IMR-90 (cell line): ENCODE measurements at regions not wholly inside any gene's neighbourhood (a gene's known extent, or its start where the extent isn't known, plus 50 kb on each side); places are given as distances from the start of the nearest gene placed in this dataset.

Source experiments
- ATAC-seq: fragments of 200-7000 bp; cut with Tn5 transposase; 2 replicates; pipeline ENCODE4 v1.9.1; 2020; ENCODE audit warnings: low read depth, mild to moderate bottlenecking, moderate library complexity
- BruUV-seq: library from RNA; stranded (reverse); fragments of 400-500 nt; replicated peaks from 2 replicates; lab custom pipeline; 2021; lab: Mats Ljungman, UMichigan
- CTCF ChIA-PET: fragments of 300-600 bp; formaldehyde crosslinking; extraction: SDS; loops from one replicate; lab custom pipeline; 2021; ENCODE audit warnings: antibody characterized with exemption; lab: Yijun Ruan, JAX
- POLR2A ChIA-PET: fragments of 300-600 bp; sonication (Branson Sonifier 250); formaldehyde crosslinking; loops from one replicate; lab custom pipeline; 2022; ENCODE audit warnings: antibody characterized with exemption; ENCODE audit not compliant: unreplicated experiment; lab: Charles Lee
- DNase-seq: peaks from one replicate; pipeline ENCODE4 v3.0.0; 2013
- H2AFZ ChIP-seq: replicated peaks from 2 replicates; pipeline ENCODE3; 2013; ENCODE audit warnings: low read length, mild to moderate bottlenecking; ENCODE audit not compliant: poor library complexity
- H2AK5ac ChIP-seq: 2 replicates; pipeline ENCODE4 v1.6.1; 2013; ENCODE audit warnings: low read depth, low read length, inconsistent platforms
- H2AK9ac ChIP-seq: replicated peaks from 2 replicates; pipeline ENCODE3; 2013; ENCODE audit warnings: mild to moderate bottlenecking, low read depth, low read length, moderate library complexity; ENCODE audit not compliant: poor library complexity
- H2BK120ac ChIP-seq: 2 replicates; pipeline ENCODE4 v1.6.1; 2013; ENCODE audit warnings: low read depth, low read length, inconsistent platforms
- H2BK15ac ChIP-seq: 3 replicates; pipeline ENCODE4 v1.6.1; 2013; ENCODE audit warnings: low read depth, low read length, inconsistent platforms
- H2BK20ac ChIP-seq: 2 replicates; pipeline ENCODE4 v1.6.1; 2013; ENCODE audit warnings: low read depth, mild to moderate bottlenecking, inconsistent platforms, low read length, moderate library complexity
- H2BK5ac ChIP-seq: 2 replicates; pipeline ENCODE4 v1.6.1; 2013; ENCODE audit warnings: mild to moderate bottlenecking, low read depth, low read length, inconsistent platforms; ENCODE audit not compliant: poor library complexity, severe bottlenecking
- H3K14ac ChIP-seq: replicated peaks from 2 replicates; pipeline ENCODE4 v1.6.1; 2013; ENCODE audit warnings: low read depth, low read length, inconsistent platforms
- H3K18ac ChIP-seq: 2 replicates; pipeline ENCODE4 v1.6.1; 2013; ENCODE audit warnings: low read depth, low read length, control low read depth
- H3K23ac ChIP-seq: 2 replicates; pipeline ENCODE4 v1.6.1; 2013; ENCODE audit warnings: low read depth, low read length, inconsistent platforms
- H3K27ac ChIP-seq: 2 replicates; pipeline ENCODE4 v1.5.1; 2013; ENCODE audit warnings: mild to moderate bottlenecking, control low read depth, low read length; ENCODE audit not compliant: insufficient read depth
- H3K27me3 ChIP-seq: 2 replicates; pipeline ENCODE4 v1.6.1; 2013; ENCODE audit warnings: low read length; ENCODE audit not compliant: control insufficient read depth, insufficient read depth
- H3K36me3 ChIP-seq: 2 replicates; pipeline ENCODE4 v1.6.1; 2013; ENCODE audit warnings: low read length, mixed read lengths; ENCODE audit not compliant: control insufficient read depth, insufficient read depth
- H3K4ac ChIP-seq: 2 replicates; pipeline ENCODE4 v1.6.1; 2013; ENCODE audit warnings: low read depth, low read length, inconsistent platforms
- H3K4me1 ChIP-seq: 2 replicates; pipeline ENCODE4 v1.6.1; 2013; ENCODE audit warnings: low read length, mixed read lengths; ENCODE audit not compliant: control insufficient read depth, insufficient read depth
- H3K4me2 ChIP-seq: 2 replicates; pipeline ENCODE4 v1.6.1; 2013; ENCODE audit warnings: low read depth, mild to moderate bottlenecking, control low read depth, low read length, moderate library complexity
- H3K4me3 ChIP-seq: 2 replicates; pipeline ENCODE4 v1.5.1; 2013; ENCODE audit warnings: low read depth, mild to moderate bottlenecking, control low read depth, low read length, moderate library complexity; ENCODE audit not compliant: insufficient read depth
- H3K56ac ChIP-seq: 2 replicates; pipeline ENCODE4 v1.6.1; 2013; ENCODE audit warnings: low read length, inconsistent platforms; ENCODE audit not compliant: insufficient read depth; ENCODE audit errors: extremely low read depth
- H3K79me1 ChIP-seq, 2 experiments: 2 replicates each; pipeline ENCODE4 v1.6.1; 2013; ENCODE audit warnings: low read length in 2 of 2, inconsistent platforms in 1 of 2, low read depth in 1 of 2
- H3K9ac ChIP-seq: 2 replicates; pipeline ENCODE4 v1.6.1; 2013; ENCODE audit warnings: low read depth, low read length, control low read depth
- H3K9me1 ChIP-seq: 2 replicates; pipeline ENCODE4 v1.6.1; 2013; ENCODE audit warnings: low read length, inconsistent platforms; ENCODE audit not compliant: insufficient read depth
- H3K9me3 ChIP-seq: 2 replicates; pipeline ENCODE4 v1.6.1; 2013; ENCODE audit warnings: low read length; ENCODE audit not compliant: control insufficient read depth, insufficient read depth
- H4K20me1 ChIP-seq: 2 replicates; pipeline ENCODE4 v1.6.1; 2013; ENCODE audit warnings: low read length, inconsistent platforms; ENCODE audit not compliant: insufficient read depth
- H4K5ac ChIP-seq: 2 replicates; pipeline ENCODE4 v1.6.1; 2013; ENCODE audit warnings: mild to moderate bottlenecking, low read depth, low read length, control low read depth
- H4K8ac ChIP-seq, 2 experiments: 2 replicates each; pipeline ENCODE4 v1.6.1; 2013; ENCODE audit warnings: low read depth in 2 of 2, low read length in 2 of 2, control low read depth in 1 of 2, inconsistent platforms in 1 of 2
- H4K91ac ChIP-seq: 2 replicates; pipeline ENCODE4 v1.6.1; 2013; ENCODE audit warnings: low read depth, low read length, inconsistent platforms; ENCODE audit not compliant: insufficient read depth
- BHLHE40 ChIP-seq: fragments of 150-350 bp; IDR thresholded peaks from 2 replicates; pipeline ENCODE4 v1.6.1; 2016; ENCODE audit warnings: mild to moderate bottlenecking, low read depth, low read length
- CEBPB ChIP-seq: IDR thresholded peaks from 2 replicates; pipeline ENCODE4 v1.6.1; 2012; ENCODE audit warnings: low read depth, low read length, improper control_type of control experiment
- CHD1 ChIP-seq: IDR thresholded peaks from 2 replicates; pipeline ENCODE4 v1.6.1; 2012; ENCODE audit warnings: low read depth, low read length, improper control_type of control experiment
- FOS ChIP-seq: fragments of 150-350 bp; IDR thresholded peaks from 2 replicates; pipeline ENCODE4 v1.6.1; 2016; ENCODE audit warnings: low read depth, low read length
- MAFK ChIP-seq: IDR thresholded peaks from 2 replicates; pipeline ENCODE4 v1.6.1; 2012; ENCODE audit warnings: low read depth, low read length, improper control_type of control experiment
- MAZ ChIP-seq: IDR thresholded peaks from 2 replicates; pipeline ENCODE4 v1.6.1; 2012; ENCODE audit warnings: low read depth, mild to moderate bottlenecking, low read length, improper control_type of control experiment, moderate library complexity, borderline replicate concordance
- MXI1 ChIP-seq: IDR thresholded peaks from 2 replicates; pipeline ENCODE4 v1.6.1; 2012; ENCODE audit warnings: low read depth, mild to moderate bottlenecking, low read length, moderate library complexity, borderline replicate concordance
- NFE2L2 ChIP-seq: fragments of 150-350 bp; IDR thresholded peaks from 2 replicates; pipeline ENCODE4 v1.6.1; 2016; ENCODE audit warnings: low read depth, mild to moderate bottlenecking, low read length
- POLR2A ChIP-seq: IDR thresholded peaks from 2 replicates; pipeline ENCODE4 v1.6.1; 2012; ENCODE audit warnings: mild to moderate bottlenecking, low read depth, low read length
- RAD21 ChIP-seq: IDR thresholded peaks from 2 replicates; pipeline ENCODE4 v1.6.1; 2012; ENCODE audit warnings: low read length, improper control_type of control experiment
- RCOR1 ChIP-seq: IDR thresholded peaks from 2 replicates; pipeline ENCODE4 v1.6.1; 2012; ENCODE audit warnings: mild to moderate bottlenecking, low read length, improper control_type of control experiment; ENCODE audit not compliant: insufficient replicate concordance
- RFX5 ChIP-seq: IDR thresholded peaks from 2 replicates; pipeline ENCODE4 v1.8.0; 2012; ENCODE audit warnings: low read depth, mild to moderate bottlenecking, low read length, moderate library complexity
- SMC3 ChIP-seq: fragments of 150-350 bp; IDR thresholded peaks from 2 replicates; pipeline ENCODE4 v1.6.1; 2016; ENCODE audit warnings: low read depth, mild to moderate bottlenecking, antibody characterized with exemption, low read length, moderate library complexity
- WGBS, 2 experiments: methylation state at CpG; one replicate each; pipeline versions ENCODE4 v1.1.5 to v1.1.7; 2013; ENCODE audit warnings: missing lambda C conversion rate in 2 of 2; ENCODE audit not compliant: insufficient read length in 1 of 2; ENCODE audit errors: extremely low coverage in 2 of 2; 5-methylcytosine and 5-hydroxymethylcytosine counted together
- dilution Hi-C: fragments of 300-500 bp; cut with HindIII; formaldehyde crosslinking; loops from one replicate; pipeline ENCODE4 v1.14.3; 2018; ENCODE audit warnings: low sequenced_read_pairs; ENCODE audit not compliant: unreplicated experiment
- in situ Hi-C: fragments of 300-500 bp; cut with MboI; formaldehyde crosslinking; loops from 3 replicates; pipeline ENCODE4 v1.14.3; 2019; ENCODE audit warnings: low sequenced_read_pairs, inconsistent platforms, mixed read lengths
- intact Hi-C: fragments of 100-400 bp; cut with micrococcal nuclease; formaldehyde crosslinking; loops from 2 replicates; pipeline ENCODE4 v1.10.0; 2022
- TF ChIP-seq, protein P1 (sequence below): fragments of 150-350 bp; IDR thresholded peaks from 2 replicates; pipeline ENCODE4 v1.6.1; 2016; ENCODE audit warnings: low read depth, mild to moderate bottlenecking, low read length, moderate library complexity, borderline replicate concordance
- TF ChIP-seq, protein P2 (sequence below): conservative IDR thresholded peaks from 2 replicates; pipeline ENCODE4 v1.5.1; 2012; ENCODE audit warnings: mild to moderate bottlenecking, low read depth, low read length, improper control_type of control experiment
- TF ChIP-seq, protein P3 (sequence below): fragments of 150-350 bp; IDR thresholded peaks from 2 replicates; pipeline ENCODE4 v1.6.1; 2017; ENCODE audit warnings: mild to moderate bottlenecking, antibody characterized with exemption, low read length, low read depth

DNA sequence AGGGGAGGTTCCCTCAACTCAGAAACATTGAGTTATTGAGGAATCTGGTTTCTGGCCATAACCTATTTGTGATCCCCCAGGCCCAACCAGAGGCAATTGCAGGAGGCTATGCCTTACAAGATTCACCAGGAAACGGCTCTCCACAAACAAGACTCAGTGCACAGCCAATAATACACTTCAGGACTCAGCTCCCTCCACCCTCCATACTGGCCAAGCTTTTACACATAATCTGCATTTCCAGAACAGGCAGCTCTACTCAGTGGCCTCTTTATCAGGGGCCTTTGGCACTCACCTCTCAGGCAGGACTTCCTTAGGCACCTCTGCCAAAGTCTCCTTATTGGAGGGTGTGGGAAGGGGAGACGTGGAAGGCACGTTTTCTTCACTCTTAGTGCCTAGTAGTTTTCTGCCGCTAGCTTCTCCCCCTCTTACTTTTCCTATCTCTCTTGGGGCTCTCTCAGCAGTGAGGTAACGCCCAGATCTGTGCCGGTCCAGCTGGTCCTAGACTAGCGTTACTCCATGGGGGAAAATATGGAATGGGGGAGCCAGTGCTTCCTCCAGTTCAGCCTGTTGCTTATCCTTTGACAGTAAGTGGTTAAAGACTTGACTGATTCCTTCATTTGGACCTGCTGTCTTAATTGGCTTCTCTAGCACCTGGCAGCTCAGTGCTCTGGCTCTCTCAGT is 62.8 kb upstream of the ANO3 start:
- H4K20me1 ChIP-seq = no peaks in the 10 kb centered on the region
- no peak overlapping the region for H2BK5ac ChIP-seq
- no peak overlapping the region for H2AFZ ChIP-seq
- intact Hi-C loops (no loop called here), in situ Hi-C loops (no loop called here), dilution Hi-C loops (no loop called here)
- H3K14ac ChIP-seq = no peak overlapping the region
- no peak overlapping the region; the same call in 1 of the 2 replicates for H4K5ac ChIP-seq
- H3K27ac ChIP-seq = no peak overlapping the region
- BruUV-seq = no TSS peak
- no peak overlapping the region for H3K9ac ChIP-seq
- no peaks in the 10 kb centered on the region for H3K4me1 ChIP-seq
- no peak overlapping the region for H2BK15ac ChIP-seq
- no peak overlapping the region for H3K4me3 ChIP-seq
- H4K8ac ChIP-seq = no peak overlapping the region
- no peaks in the 10 kb centered on the region for H3K9me3 ChIP-seq
- CTCF ChIA-PET = interaction anchor here (0.6 kb wide), 2 partner anchors 134 to 788 kb away, joined by 3 read pairs; no protein-coding TSS in a partner anchor
- no peak overlapping the region for H2BK120ac ChIP-seq
- H2AK5ac ChIP-seq = peak overlapping the region; percentile 24; the same call in 1 of the 2 replicates
- no peak overlapping the region for H4K91ac ChIP-seq
- H3K4me2 ChIP-seq = no peak overlapping the region
- ATAC-seq (no peak), DNase-seq (no peak)
- no peak overlapping the region for H2AK9ac ChIP-seq
- H3K56ac ChIP-seq = no peak overlapping the region
- no peaks in the 10 kb centered on the region for H3K36me3 ChIP-seq
- H3K18ac ChIP-seq = no peak overlapping the region
- H2BK20ac ChIP-seq = no peak overlapping the region; the same call in 1 of the 2 replicates
- POLR2A ChIA-PET = no interaction called here
- no peaks in the 10 kb centered on the region for H3K79me1 ChIP-seq
- no peaks in the 10 kb centered on the region for H3K27me3 ChIP-seq
- H3K23ac ChIP-seq = no peak overlapping the region
- H3K9me1 ChIP-seq = no peaks in the 10 kb centered on the region
- H3K4ac ChIP-seq = no peak overlapping the region
- TF ChIP-seq MAZ (no peak), RFX5 (no peak), RCOR1 (no peak), RAD21 (no peak), NFE2L2 (no peak), MAFK (no peak), CEBPB (no peak), BHLHE40 (no peak), POLR2A (no peak), CHD1 (no peak), SMC3 (no peak), FOS (no peak), MXI1 (no peak)
- TF ChIP-seq, protein P1, sequence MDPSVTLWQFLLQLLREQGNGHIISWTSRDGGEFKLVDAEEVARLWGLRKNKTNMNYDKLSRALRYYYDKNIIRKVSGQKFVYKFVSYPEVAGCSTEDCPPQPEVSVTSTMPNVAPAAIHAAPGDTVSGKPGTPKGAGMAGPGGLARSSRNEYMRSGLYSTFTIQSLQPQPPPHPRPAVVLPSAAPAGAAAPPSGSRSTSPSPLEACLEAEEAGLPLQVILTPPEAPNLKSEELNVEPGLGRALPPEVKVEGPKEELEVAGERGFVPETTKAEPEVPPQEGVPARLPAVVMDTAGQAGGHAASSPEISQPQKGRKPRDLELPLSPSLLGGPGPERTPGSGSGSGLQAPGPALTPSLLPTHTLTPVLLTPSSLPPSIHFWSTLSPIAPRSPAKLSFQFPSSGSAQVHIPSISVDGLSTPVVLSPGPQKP = no peak
- TF ChIP-seq, protein P2, sequence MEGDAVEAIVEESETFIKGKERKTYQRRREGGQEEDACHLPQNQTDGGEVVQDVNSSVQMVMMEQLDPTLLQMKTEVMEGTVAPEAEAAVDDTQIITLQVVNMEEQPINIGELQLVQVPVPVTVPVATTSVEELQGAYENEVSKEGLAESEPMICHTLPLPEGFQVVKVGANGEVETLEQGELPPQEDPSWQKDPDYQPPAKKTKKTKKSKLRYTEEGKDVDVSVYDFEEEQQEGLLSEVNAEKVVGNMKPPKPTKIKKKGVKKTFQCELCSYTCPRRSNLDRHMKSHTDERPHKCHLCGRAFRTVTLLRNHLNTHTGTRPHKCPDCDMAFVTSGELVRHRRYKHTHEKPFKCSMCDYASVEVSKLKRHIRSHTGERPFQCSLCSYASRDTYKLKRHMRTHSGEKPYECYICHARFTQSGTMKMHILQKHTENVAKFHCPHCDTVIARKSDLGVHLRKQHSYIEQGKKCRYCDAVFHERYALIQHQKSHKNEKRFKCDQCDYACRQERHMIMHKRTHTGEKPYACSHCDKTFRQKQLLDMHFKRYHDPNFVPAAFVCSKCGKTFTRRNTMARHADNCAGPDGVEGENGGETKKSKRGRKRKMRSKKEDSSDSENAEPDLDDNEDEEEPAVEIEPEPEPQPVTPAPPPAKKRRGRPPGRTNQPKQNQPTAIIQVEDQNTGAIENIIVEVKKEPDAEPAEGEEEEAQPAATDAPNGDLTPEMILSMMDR = no peak
- TF ChIP-seq, protein P3, sequence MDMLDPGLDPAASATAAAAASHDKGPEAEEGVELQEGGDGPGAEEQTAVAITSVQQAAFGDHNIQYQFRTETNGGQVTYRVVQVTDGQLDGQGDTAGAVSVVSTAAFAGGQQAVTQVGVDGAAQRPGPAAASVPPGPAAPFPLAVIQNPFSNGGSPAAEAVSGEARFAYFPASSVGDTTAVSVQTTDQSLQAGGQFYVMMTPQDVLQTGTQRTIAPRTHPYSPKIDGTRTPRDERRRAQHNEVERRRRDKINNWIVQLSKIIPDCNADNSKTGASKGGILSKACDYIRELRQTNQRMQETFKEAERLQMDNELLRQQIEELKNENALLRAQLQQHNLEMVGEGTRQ = no peak
- no CpG with 5 or more reads among the region's 7 CpGs for WGBS, 2 experiments
